Hepatocyte (in vitro differentiated cells): ENCODE measurements at regions not wholly inside any gene's neighbourhood (a gene's known extent, or its start where the extent isn't known, plus 50 kb on each side); places are given as distances from the start of the nearest gene placed in this dataset.

Source experiments
- CTCF ChIP-seq: fragments of 200-600 bp; sonication (generic); IDR thresholded peaks from 2 replicates; pipeline ENCODE4 v1.5.1; 2016; ENCODE audit warnings: antibody characterized with exemption, mild to moderate bottlenecking; ENCODE audit not compliant: poor library complexity
- EZH2 ChIP-seq: fragments of 200-600 bp; sonication (generic); IDR thresholded peaks from 2 replicates; pipeline ENCODE4 v1.6.1; 2016; ENCODE audit warnings: antibody characterized with exemption, mild to moderate bottlenecking, borderline replicate concordance
- EZH2phosphoT487 ChIP-seq: fragments of 200-600 bp; sonication (generic); IDR thresholded peaks from one replicate; pipeline ENCODE4 v1.6.1; 2018; ENCODE audit warnings: antibody characterized with exemption, mild to moderate bottlenecking, low read depth, moderate library complexity; ENCODE audit not compliant: unreplicated experiment, severe bottlenecking

GRCh38 chr1:4971666-4972065 is 317.3 kb downstream of the AJAP1 start:
- no peak for TF ChIP-seq EZH2
- TF ChIP-seq CTCF, result no peak
- TF ChIP-seq EZH2phosphoT487, result no peak
